DND-41 (cell line): ENCODE measurements at regions not wholly inside any gene's neighbourhood (a gene's known extent, or its start where the extent isn't known, plus 50 kb on each side); places are given as distances from the start of the nearest gene placed in this dataset.

Experiments used
- EZH2 ChIP-seq: IDR thresholded peaks from 3 replicates; pipeline ENCODE4 v1.6.1; 2012; ENCODE audit warnings: borderline replicate concordance, low read depth, mild to moderate bottlenecking, moderate library complexity, low read length, inconsistent platforms; ENCODE audit not compliant: severe bottlenecking
- TF ChIP-seq, protein P1 (sequence below): IDR thresholded peaks from 2 replicates; pipeline ENCODE4 v1.5.1; 2012; ENCODE audit warnings: borderline replicate concordance, low read length, moderate library complexity, mild to moderate bottlenecking; ENCODE audit not compliant: poor library complexity, severe bottlenecking; ENCODE audit errors: extremely low read depth

DNA sequence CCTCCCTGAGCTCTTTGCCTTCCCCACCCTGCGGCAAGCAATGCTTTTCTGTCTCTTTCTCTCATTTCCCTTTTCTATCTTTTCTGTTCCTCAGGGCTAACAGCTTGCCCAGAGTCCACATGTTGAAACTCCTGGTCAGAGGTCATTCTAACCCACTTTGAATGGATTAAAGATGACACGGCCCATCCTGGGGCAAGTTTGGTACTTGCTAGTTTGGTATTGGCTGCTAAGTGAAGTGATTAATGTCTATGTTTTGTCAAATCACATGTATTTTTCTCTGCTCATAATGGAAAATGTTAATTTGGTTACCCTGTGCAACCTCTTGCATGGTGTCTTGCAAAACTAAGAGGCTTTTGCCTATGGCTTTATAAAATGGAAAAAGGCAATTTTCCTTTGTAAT lies 960.2 kb downstream of the CNTNAP5 start:
- TF ChIP-seq, protein P1, sequence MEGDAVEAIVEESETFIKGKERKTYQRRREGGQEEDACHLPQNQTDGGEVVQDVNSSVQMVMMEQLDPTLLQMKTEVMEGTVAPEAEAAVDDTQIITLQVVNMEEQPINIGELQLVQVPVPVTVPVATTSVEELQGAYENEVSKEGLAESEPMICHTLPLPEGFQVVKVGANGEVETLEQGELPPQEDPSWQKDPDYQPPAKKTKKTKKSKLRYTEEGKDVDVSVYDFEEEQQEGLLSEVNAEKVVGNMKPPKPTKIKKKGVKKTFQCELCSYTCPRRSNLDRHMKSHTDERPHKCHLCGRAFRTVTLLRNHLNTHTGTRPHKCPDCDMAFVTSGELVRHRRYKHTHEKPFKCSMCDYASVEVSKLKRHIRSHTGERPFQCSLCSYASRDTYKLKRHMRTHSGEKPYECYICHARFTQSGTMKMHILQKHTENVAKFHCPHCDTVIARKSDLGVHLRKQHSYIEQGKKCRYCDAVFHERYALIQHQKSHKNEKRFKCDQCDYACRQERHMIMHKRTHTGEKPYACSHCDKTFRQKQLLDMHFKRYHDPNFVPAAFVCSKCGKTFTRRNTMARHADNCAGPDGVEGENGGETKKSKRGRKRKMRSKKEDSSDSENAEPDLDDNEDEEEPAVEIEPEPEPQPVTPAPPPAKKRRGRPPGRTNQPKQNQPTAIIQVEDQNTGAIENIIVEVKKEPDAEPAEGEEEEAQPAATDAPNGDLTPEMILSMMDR, result no peak
- TF ChIP-seq EZH2, result no peak
